ENCODE measurements at regions not wholly inside any gene's neighbourhood (a gene's known extent, or its start where the extent isn't known, plus 50 kb on each side); places are given as distances from the start of the nearest gene placed in this dataset.

DNA sequence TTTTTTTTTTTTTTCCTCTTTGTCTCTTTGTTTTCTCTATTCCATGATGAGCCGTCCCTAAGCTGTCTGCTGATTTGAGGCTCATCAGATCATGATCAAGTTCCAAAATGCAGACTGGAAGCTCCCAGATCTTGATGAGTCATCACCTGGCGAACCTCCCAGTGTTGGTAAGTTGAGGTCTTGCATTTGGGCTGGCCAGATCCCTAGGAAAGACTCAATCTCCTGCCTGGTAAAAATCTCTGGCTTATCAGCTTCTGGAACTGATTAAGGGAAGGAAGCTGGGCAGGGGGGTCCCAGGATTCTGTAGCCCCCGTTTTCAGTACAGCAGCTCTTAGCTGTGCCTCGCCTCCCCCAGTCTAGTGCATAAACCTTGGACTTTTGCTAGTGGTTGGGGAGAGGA, 69.0 kb downstream of the TSPAN17 start:
- H3K4me3 Mint-ChIP-seq (ENCODE audit: unreplicated experiment) = no peak overlapping the region
- peaks cover 38% of the 10 kb centered on the region for H3K27me3 Mint-ChIP-seq (ENCODE audit: insufficient read depth, unreplicated experiment)
- no peak overlapping the region for H3K27ac Mint-ChIP-seq (ENCODE audit: low read depth, unreplicated experiment)
- H3K36me3 Mint-ChIP-seq (ENCODE audit: insufficient read depth, unreplicated experiment) = no peaks in the 10 kb centered on the region
- TF ChIP-seq, protein P1, sequence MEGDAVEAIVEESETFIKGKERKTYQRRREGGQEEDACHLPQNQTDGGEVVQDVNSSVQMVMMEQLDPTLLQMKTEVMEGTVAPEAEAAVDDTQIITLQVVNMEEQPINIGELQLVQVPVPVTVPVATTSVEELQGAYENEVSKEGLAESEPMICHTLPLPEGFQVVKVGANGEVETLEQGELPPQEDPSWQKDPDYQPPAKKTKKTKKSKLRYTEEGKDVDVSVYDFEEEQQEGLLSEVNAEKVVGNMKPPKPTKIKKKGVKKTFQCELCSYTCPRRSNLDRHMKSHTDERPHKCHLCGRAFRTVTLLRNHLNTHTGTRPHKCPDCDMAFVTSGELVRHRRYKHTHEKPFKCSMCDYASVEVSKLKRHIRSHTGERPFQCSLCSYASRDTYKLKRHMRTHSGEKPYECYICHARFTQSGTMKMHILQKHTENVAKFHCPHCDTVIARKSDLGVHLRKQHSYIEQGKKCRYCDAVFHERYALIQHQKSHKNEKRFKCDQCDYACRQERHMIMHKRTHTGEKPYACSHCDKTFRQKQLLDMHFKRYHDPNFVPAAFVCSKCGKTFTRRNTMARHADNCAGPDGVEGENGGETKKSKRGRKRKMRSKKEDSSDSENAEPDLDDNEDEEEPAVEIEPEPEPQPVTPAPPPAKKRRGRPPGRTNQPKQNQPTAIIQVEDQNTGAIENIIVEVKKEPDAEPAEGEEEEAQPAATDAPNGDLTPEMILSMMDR (IDR thresholded peaks at IDR 0.05; ENCODE audit: unreplicated experiment) = no peak
- peaks cover 5% of the 10 kb centered on the region for H3K4me1 Mint-ChIP-seq (ENCODE audit: insufficient read depth, unreplicated experiment)
- intact Hi-C loops (cut with micrococcal nuclease) = no loop called here
- POLR2A ChIA-PET = interaction anchor here (0.9 kb wide), 1 partner anchor 97 kb away, joined by 4 read pairs; no protein-coding TSS in a partner anchor
- BruUV-seq (replicated peaks) = no TSS peak
- CTCF ChIA-PET = interaction anchor here (1.1 kb wide), 2 partner anchors 55 to 397 kb away, joined by 3 read pairs; no protein-coding TSS in a partner anchor
- H3K9me3 Mint-ChIP-seq (ENCODE audit: unreplicated experiment) = no peaks in the 10 kb centered on the region
- peak; percentile 98 for DNase-seq (ENCODE audit: unreplicated experiment)

DNA sequence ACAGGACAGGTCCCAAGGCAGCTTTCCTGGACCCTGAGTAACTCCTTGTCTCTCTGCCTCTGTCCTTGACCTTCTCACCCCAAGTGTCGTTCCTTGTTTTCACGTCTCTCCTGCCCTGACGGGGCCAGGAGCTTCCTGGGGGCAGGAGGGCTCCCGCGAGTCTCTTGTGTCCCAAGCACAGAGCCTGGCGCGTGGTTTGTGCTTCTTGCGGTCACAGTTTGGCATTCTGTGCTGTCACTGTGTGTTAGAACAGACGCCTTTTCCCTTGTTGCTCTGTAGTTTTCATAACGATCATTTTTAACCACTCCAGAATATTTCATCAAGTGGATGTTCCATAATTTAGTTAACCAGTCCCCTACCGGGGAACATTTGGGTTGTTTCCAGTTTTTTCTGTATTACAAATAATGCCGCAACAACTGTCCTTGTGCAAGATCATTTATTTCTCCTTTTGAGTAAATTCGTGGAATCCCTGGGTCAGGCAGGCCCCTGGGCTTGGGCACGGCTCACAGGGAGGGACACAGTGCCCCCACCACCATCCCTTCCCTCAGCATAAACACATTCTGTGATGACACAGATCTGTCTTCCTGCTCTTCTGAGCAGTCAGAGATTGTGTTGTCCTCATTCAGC, 71.9 kb downstream of the TSPAN17 start:
- H3K27me3 Mint-ChIP-seq (ENCODE audit: insufficient read depth, unreplicated experiment) = peaks cover 67% of the 10 kb centered on the region
- CTCF ChIA-PET = interaction anchor here (0.7 kb wide), 1 partner anchor 58 kb away, joined by 3 read pairs; no protein-coding TSS in a partner anchor
- H3K9me3 Mint-ChIP-seq (ENCODE audit: unreplicated experiment) = no peaks in the 10 kb centered on the region
- intact Hi-C loops (cut with micrococcal nuclease) = no loop called here
- no peak for DNase-seq (ENCODE audit: unreplicated experiment)
- POLR2A ChIA-PET = interaction anchor here (1.1 kb wide), 1 partner anchor 8 kb away, joined by 3 read pairs; no protein-coding TSS in a partner anchor
- no peaks in the 10 kb centered on the region for H3K36me3 Mint-ChIP-seq (ENCODE audit: insufficient read depth, unreplicated experiment)
- peaks cover 5% of the 10 kb centered on the region for H3K4me1 Mint-ChIP-seq (ENCODE audit: insufficient read depth, unreplicated experiment)
- BruUV-seq (replicated peaks) = no TSS peak
- TF ChIP-seq, protein P1 (IDR thresholded peaks at IDR 0.05; ENCODE audit: unreplicated experiment) = no peak
- no peak overlapping the region for H3K4me3 Mint-ChIP-seq (ENCODE audit: unreplicated experiment)
- no peak overlapping the region for H3K27ac Mint-ChIP-seq (ENCODE audit: low read depth, unreplicated experiment)

DNA sequence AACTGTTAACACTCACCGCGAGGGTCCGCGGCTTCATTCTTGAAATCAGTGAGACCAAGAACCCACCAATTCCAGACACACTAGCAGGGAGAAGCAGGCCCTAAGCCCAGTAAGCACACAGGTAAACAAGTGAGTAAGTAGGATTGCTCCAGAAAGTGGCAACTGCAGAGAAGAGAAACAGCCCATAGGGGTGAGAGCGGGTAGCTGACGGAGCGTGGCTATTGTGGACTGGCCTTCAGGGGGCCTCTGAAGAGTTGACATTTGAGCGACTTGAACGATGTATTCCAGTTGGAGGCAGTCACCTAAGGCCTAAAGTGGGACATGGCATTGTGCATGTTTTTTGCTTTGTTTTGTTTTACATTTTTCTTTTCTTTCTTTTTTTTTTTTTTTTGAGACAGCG, 74.2 kb downstream of the TSPAN17 start:
- Mint-ChIP-seq H3K36me3 (ENCODE audit: insufficient read depth, unreplicated experiment) (no peaks in the 10 kb centered on the region), H3K4me1 (ENCODE audit: insufficient read depth, unreplicated experiment) (no peaks in the 10 kb centered on the region), H3K27ac (ENCODE audit: low read depth, unreplicated experiment) (no peak overlapping the region), H3K9me3 (ENCODE audit: unreplicated experiment) (no peaks in the 10 kb centered on the region), H3K4me3 (ENCODE audit: unreplicated experiment) (no peak overlapping the region), H3K27me3 (ENCODE audit: insufficient read depth, unreplicated experiment) (peaks cover 75% of the 10 kb centered on the region)
- POLR2A ChIA-PET = no interaction called here
- CTCF ChIA-PET = interaction anchor here (0.6 to 1.0 kb wide), 3 partner anchors 19 to 224 kb away, joined by 3 to 4 read pairs (median 3); no protein-coding TSS in a partner anchor
- TF ChIP-seq, protein P1 (IDR thresholded peaks at IDR 0.05; ENCODE audit: unreplicated experiment) = no peak
- intact Hi-C loops (cut with micrococcal nuclease) = no loop called here
- no TSS peak for BruUV-seq (replicated peaks)
- no peak for DNase-seq (ENCODE audit: unreplicated experiment)

DNA sequence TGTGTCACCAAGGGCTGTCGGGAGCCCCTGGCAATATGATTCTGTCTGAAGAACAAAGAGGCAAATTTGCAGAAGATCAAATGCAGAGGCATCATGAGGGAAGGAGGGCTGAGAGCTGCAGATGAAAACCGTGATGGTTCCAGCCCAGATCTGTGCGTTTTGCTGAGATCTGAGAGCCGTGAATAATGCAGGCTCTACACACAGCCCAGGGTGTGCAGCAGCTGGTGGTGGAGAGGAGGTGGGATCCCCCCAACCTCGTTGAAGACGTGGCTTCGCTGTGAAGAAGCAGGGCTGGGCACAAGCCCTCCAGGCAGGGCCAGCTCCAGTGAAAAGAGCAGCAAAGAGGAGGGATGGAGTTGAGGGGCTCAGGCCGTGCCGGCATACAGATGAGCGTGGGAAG, 75.5 kb downstream of the TSPAN17 start:
- BruUV-seq (replicated peaks) = no TSS peak
- ChIA-PET POLR2A (no interaction called here), CTCF (interaction anchor here (0.5 to 1.2 kb wide), 3 partner anchors 61 to 444 kb away, joined by 3 read pairs; partner anchors contain the start of gene FGFR4)
- no peaks in the 10 kb centered on the region for H3K4me1 Mint-ChIP-seq (ENCODE audit: insufficient read depth, unreplicated experiment)
- no peaks in the 10 kb centered on the region for H3K36me3 Mint-ChIP-seq (ENCODE audit: insufficient read depth, unreplicated experiment)
- intact Hi-C loops (cut with micrococcal nuclease) = no loop called here
- DNase-seq (ENCODE audit: unreplicated experiment) = no peak
- no peak overlapping the region for H3K4me3 Mint-ChIP-seq (ENCODE audit: unreplicated experiment)
- TF ChIP-seq, protein P1 (IDR thresholded peaks at IDR 0.05; ENCODE audit: unreplicated experiment) = no peak
- no peak overlapping the region for H3K27ac Mint-ChIP-seq (ENCODE audit: low read depth, unreplicated experiment)
- H3K27me3 Mint-ChIP-seq (ENCODE audit: insufficient read depth, unreplicated experiment) = peaks cover 82% of the 10 kb centered on the region
- no peaks in the 10 kb centered on the region for H3K9me3 Mint-ChIP-seq (ENCODE audit: unreplicated experiment)
